HG02870 (cell line): ENCODE measurements at regions not wholly inside any gene's neighbourhood (a gene's known extent, or its start where the extent isn't known, plus 50 kb on each side); places are given as distances from the start of the nearest gene placed in this dataset.

Experiments
- ATAC-seq: cut with Tn5 transposase; IDR thresholded peaks from one replicate; pipeline ENCODE4 v1.9.1; 2021; ENCODE audit warnings: mild to moderate bottlenecking, moderate library complexity; ENCODE audit not compliant: unreplicated experiment

- peak; percentile 70 for ATAC-seq
Observed at GRCh38 chr11:26078231-26078821, 253.6 kb upstream of the ANO3 start.

GRCh38 chr11:26084313-26084712 lies 247.6 kb upstream of the ANO3 start:
- no peak for ATAC-seq

- no peak for ATAC-seq
Observed at GRCh38 chr11:26086028-26086427, 245.9 kb upstream of the ANO3 start.

- peak; percentile 96 for ATAC-seq
Observed at GRCh38 chr11:26087120-26087935, 244.6 kb upstream of the ANO3 start.

- no peak for ATAC-seq
Observed at GRCh38 chr11:26088391-26088790, 243.5 kb upstream of the ANO3 start.

GRCh38 chr11:26090651-26091050 lies 241.3 kb upstream of the ANO3 start:
- no peak for ATAC-seq

GRCh38 chr11:26093206-26093605 lies 238.7 kb upstream of the ANO3 start:
- no peak for ATAC-seq

GRCh38 chr11:26095340-26095739 lies 236.6 kb upstream of the ANO3 start:
- ATAC-seq, result no peak

GRCh38 chr11:26096451-26096850 lies 235.5 kb upstream of the ANO3 start:
- ATAC-seq, result no peak

GRCh38 chr11:26102325-26102724 lies 229.6 kb upstream of the ANO3 start:
- no peak for ATAC-seq

- no peak for ATAC-seq
Observed at GRCh38 chr11:26105762-26106423, 226.0 kb upstream of the ANO3 start.

GRCh38 chr11:26106726-26107125 lies 225.2 kb upstream of the ANO3 start:
- ATAC-seq, result no peak

GRCh38 chr11:26109658-26110368 lies 222.1 kb upstream of the ANO3 start:
- no peak for ATAC-seq

- no peak for ATAC-seq
Observed at GRCh38 chr11:26112264-26112663, 219.7 kb upstream of the ANO3 start.

- no peak for ATAC-seq
Observed at GRCh38 chr11:26121466-26121865, 210.5 kb upstream of the ANO3 start.

GRCh38 chr11:26126741-26127140 lies 205.2 kb upstream of the ANO3 start:
- ATAC-seq, result no peak

- ATAC-seq, result no peak
Observed at GRCh38 chr11:26127336-26127735, 204.6 kb upstream of the ANO3 start.

GRCh38 chr11:26131406-26131805 lies 200.5 kb upstream of the ANO3 start:
- ATAC-seq, result no peak

- no peak for ATAC-seq
Observed at GRCh38 chr11:26134053-26134452, 197.9 kb upstream of the ANO3 start.

GRCh38 chr11:26134481-26135355 lies 197.2 kb upstream of the ANO3 start:
- ATAC-seq, result peak; percentile 69
